ENCODE measurements at regions not wholly inside any gene's neighbourhood (a gene's known extent, or its start where the extent isn't known, plus 50 kb on each side); places are given as distances from the start of the nearest gene placed in this dataset.

DNA sequence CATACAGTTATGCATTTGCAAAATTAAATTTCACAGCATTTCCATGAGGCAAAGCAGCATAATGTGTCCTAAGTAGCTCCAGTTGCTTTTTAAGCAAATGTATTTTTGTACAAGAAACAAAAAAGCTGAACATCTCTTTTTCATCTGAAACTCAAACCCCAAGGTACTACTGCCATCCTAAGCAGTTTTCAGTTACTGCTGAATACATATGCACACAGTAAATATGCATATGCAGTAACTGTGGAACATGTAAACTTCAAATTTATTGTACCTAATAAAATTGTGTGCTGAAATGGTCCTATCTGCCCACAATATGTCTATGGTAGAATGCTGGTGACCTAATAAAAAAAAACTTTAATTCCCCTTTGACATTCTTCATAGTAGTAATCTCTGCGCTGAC lies 458.6 kb upstream of the INTU start:
- TF ChIP-seq OSR1 (CRISPR knock-in tag; IDR thresholded peaks at IDR 0.05) (no peak), PPARA (CRISPR knock-in tag; IDR thresholded peaks at IDR 0.05; ENCODE audit: borderline replicate concordance) (no peak)
